K562 (cell line): ENCODE measurements at regions not wholly inside any gene's neighbourhood (a gene's known extent, or its start where the extent isn't known, plus 50 kb on each side); places are given as distances from the start of the nearest gene placed in this dataset.

ENCODE experiments used
- ATAC-seq: fragments of 200-7000 bp; cut with Tn5 transposase; 3 replicates; pipeline ENCODE4 v1.9.1; 2020; ENCODE audit warnings: moderate library complexity
- BruUV-seq: library from RNA; stranded (reverse); fragments of 400-500 nt; replicated peaks from 2 replicates; lab custom pipeline; 2021; lab: Mats Ljungman, UMichigan
- CTCF ChIA-PET: fragments of 300-600 bp; formaldehyde crosslinking; extraction: SDS; loops from one replicate; lab custom pipeline; 2021; ENCODE audit warnings: low intra/inter-chr PET ratio; lab: Yijun Ruan, JAX
- POLR2A ChIA-PET: fragments of 300-600, 350-650 bp; sonication (Branson Sonifier 250); formaldehyde crosslinking; extraction: SDS; loops from one replicate; lab custom pipeline; 2021; ENCODE audit warnings: antibody characterized with exemption, inconsistent platforms; lab: Yijun Ruan, JAX
- DNase-seq, 4 experiments: peaks; one replicate each; pipeline versions ENCODE4 v3.0.0 to v3.0.0-alpha.2; 2011 to 2018; ENCODE audit warnings: low spot score in 3 of 4, mixed read lengths in 3 of 4; ENCODE audit errors: extremely low read depth in 1 of 4
- FAIRE-seq: peaks from 2 replicates; lab custom pipeline; 2011; peaks lifted over from hg19 to GRCh38; lab: Jason Lieb, UNC
- H2AFZ ChIP-seq: 2 replicates; pipeline ENCODE4 v1.6.0; 2011; ENCODE audit warnings: low read depth, low read length, control low read depth, inconsistent platforms
- H3K27ac ChIP-seq: fragments of 200-600 bp; 3 replicates; pipeline ENCODE4 v1.8.0; 2011; ENCODE audit warnings: low read depth, mild to moderate bottlenecking, control low read depth, inconsistent platforms, low read length, moderate library complexity, mixed read lengths; ENCODE audit errors: extremely low read depth
- H3K27me3 ChIP-seq, 2 experiments: fragments of 300-600 bp in 1 of 2; 2 replicates in 1 of 2; 3 replicates in 1 of 2; pipeline versions ENCODE4 v1.6.0 to v1.8.0; 2011; ENCODE audit warnings: inconsistent platforms in 2 of 2, low read length in 2 of 2, mild to moderate bottlenecking in 1 of 2, mixed read lengths in 1 of 2, moderate library complexity in 1 of 2; ENCODE audit not compliant: control insufficient read depth in 2 of 2, insufficient read depth in 2 of 2
- H3K36me3 ChIP-seq: fragments of 300-600 bp; 3 replicates; pipeline ENCODE4 v1.8.0; 2011; ENCODE audit warnings: mild to moderate bottlenecking, low read length, inconsistent platforms; ENCODE audit not compliant: control insufficient read depth, insufficient read depth
- H3K4me1 ChIP-seq, 2 experiments: fragments of 200-600 bp in 1 of 2; replicated peaks in 1 of 2; 2 replicates in 1 of 2; 3 replicates in 1 of 2; pipeline versions ENCODE4 v1.5.1 to v1.8.0; 2011; ENCODE audit warnings: inconsistent platforms in 2 of 2, low read length in 2 of 2, mild to moderate bottlenecking in 1 of 2, mixed read lengths in 1 of 2, moderate library complexity in 1 of 2; ENCODE audit not compliant: control insufficient read depth in 2 of 2, insufficient read depth in 2 of 2
- H3K4me2 ChIP-seq: 2 replicates; pipeline ENCODE4 v1.6.1; 2011; ENCODE audit warnings: low read length, control low read depth, inconsistent platforms, mixed read lengths; ENCODE audit not compliant: insufficient read depth
- H3K4me3 ChIP-seq: fragments of 200-600 bp; sonication (generic), shearing (Covaris generic); 2 replicates; pipeline ENCODE4 v1.5.1; 2016; ENCODE audit warnings: control low read depth, inconsistent platforms
- H3K79me2 ChIP-seq: fragments of 200-600 bp; 3 replicates; pipeline ENCODE4 v1.8.0; 2011; ENCODE audit warnings: low read length, inconsistent platforms; ENCODE audit not compliant: control insufficient read depth, insufficient read depth
- H3K9ac ChIP-seq, 2 experiments: 2 replicates each; pipeline versions ENCODE4 v1.6.0 to v1.6.1; 2011; ENCODE audit warnings: low read depth in 2 of 2, low read length in 2 of 2, control low read depth in 1 of 2, inconsistent platforms in 1 of 2, mild to moderate bottlenecking in 1 of 2, mixed read lengths in 1 of 2; ENCODE audit not compliant: insufficient read depth in 1 of 2
- H3K9me1 ChIP-seq: one replicate; pipeline ENCODE4 v1.6.0; 2011; ENCODE audit warnings: inconsistent platforms, mild to moderate bottlenecking, low read length, moderate library complexity; ENCODE audit not compliant: control insufficient read depth, insufficient read depth
- H3K9me3 ChIP-seq: replicated peaks from 2 replicates; pipeline ENCODE4 v1.5.1; 2011; ENCODE audit warnings: low read depth, low read length, inconsistent platforms; ENCODE audit not compliant: control insufficient read depth, insufficient read depth
- H4K20me1 ChIP-seq: replicated peaks from 2 replicates; pipeline ENCODE4 v1.6.1; 2011; ENCODE audit warnings: low read length, inconsistent platforms, mixed read lengths; ENCODE audit not compliant: control insufficient read depth, insufficient read depth
- CBX5 ChIP-seq: IDR thresholded peaks from 2 replicates; pipeline ENCODE4 v1.6.1; 2014; ENCODE audit warnings: low read depth, borderline replicate concordance
- FOXK2 ChIP-seq, 2 experiments: fragments of 450-650 bp; IDR thresholded peaks in 1 of 2; conservative IDR thresholded peaks in 1 of 2; 2 replicates each; pipeline ENCODE4 v1.6.1; 2016; ENCODE audit warnings: low read depth in 2 of 2, mild to moderate bottlenecking in 1 of 2
- HDAC1 ChIP-seq, 2 experiments: fragments of 450-650 bp; IDR thresholded peaks; 2 replicates each; pipeline ENCODE4 v1.6.1; 2016 to 2017; ENCODE audit warnings: inconsistent platforms in 1 of 2, mild to moderate bottlenecking in 1 of 2, moderate library complexity in 1 of 2
- ZNF239 ChIP-seq: fragments of 250-450 bp; sonication (Bioruptor Pico); IDR thresholded peaks from 2 replicates; pipeline ENCODE4 v1.4.0; 2020; ENCODE audit warnings: mild to moderate bottlenecking
- in situ Hi-C: fragments of 300-500 bp; cut with MboI; formaldehyde crosslinking; loops from 4 replicates; pipeline ENCODE4 v1.15.0; 2018; ENCODE audit warnings: inconsistent platforms, mixed read lengths
- intact Hi-C: fragments of 100-400 bp; cut with micrococcal nuclease; formaldehyde crosslinking; loops from 2 replicates; pipeline ENCODE4 v1.14.2; 2022

DNA sequence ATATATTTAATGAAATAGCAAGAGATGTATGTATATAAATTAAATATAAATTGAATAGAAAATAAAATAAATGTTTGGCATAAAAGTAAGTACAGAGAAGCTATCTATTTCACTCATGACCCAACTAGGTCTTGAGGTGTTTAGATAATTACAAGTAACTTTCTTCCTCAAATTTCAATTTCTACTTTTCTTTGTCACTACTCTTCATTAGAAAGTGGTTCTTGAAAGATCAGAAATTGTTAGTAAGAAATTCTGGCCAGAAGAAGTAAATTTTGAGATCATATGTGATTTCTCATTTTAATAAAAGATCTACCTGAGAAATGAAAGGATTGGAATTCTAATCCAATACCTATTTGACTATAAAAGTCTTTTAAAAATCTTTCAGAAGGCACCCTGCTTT lies 126.9 kb downstream of the BTC start:
- POLR2A ChIA-PET: no interaction called here
- no peaks in the 10 kb centered on the region for H3K79me2 ChIP-seq
- TF ChIP-seq ZNF239 (CRISPR knock-in tag) (no peak), FOXK2 (conservative IDR thresholded peaks at IDR 0.05 in 1 of 2, IDR thresholded peaks at IDR 0.05 in 1 of 2; ENCODE audit: low read depth in 2 of 2) (no peak), HDAC1 (IDR thresholded peaks at IDR 0.05) (no peak)
- H3K9me1 ChIP-seq: no peaks in the 10 kb centered on the region
- no peak overlapping the region for H2AFZ ChIP-seq
- no peak overlapping the region for H3K4me2 ChIP-seq
- H3K27ac ChIP-seq: no peak overlapping the region
- intact Hi-C loops: no loop called here
- H3K36me3 ChIP-seq: no peaks in the 10 kb centered on the region
- H3K4me3 ChIP-seq: no peak overlapping the region
- H3K9me3 ChIP-seq: no peaks in the 10 kb centered on the region
- no peaks in the 10 kb centered on the region for H3K27me3 ChIP-seq
- no peak for DNase-seq
- no peaks in the 10 kb centered on the region for H3K4me1 ChIP-seq
- no TSS peak for BruUV-seq
- no peak for FAIRE-seq
- CTCF ChIA-PET: no interaction called here
- no peaks in the 10 kb centered on the region for H4K20me1 ChIP-seq
- no peak overlapping the region for H3K9ac ChIP-seq
- in situ Hi-C loops: loop anchor here (10.0 to 25.0 kb wide), 2 partner anchors 133 to 955 kb away; no protein-coding TSS in a partner anchor
- no peak for ATAC-seq

GRCh38 chr4:74667944-74668343 lies 126.4 kb downstream of the BTC start:
- Histone ChIP-seq H2AFZ (no peak overlapping the region), H3K27ac (no peak overlapping the region), H3K4me3 (no peak overlapping the region), H3K4me1 (no peaks in the 10 kb centered on the region), H4K20me1 (no peaks in the 10 kb centered on the region), H3K27me3 (no peaks in the 10 kb centered on the region), H3K9me1 (no peaks in the 10 kb centered on the region), H3K79me2 (no peaks in the 10 kb centered on the region), H3K36me3 (no peaks in the 10 kb centered on the region)
- no peak for DNase-seq
- TF ChIP-seq CBX5: no peak
- TF ChIP-seq, all 486 proteins: peak for 0
- H3K9ac ChIP-seq: no peak overlapping the region
- BruUV-seq: no TSS peak
- H3K4me2 ChIP-seq: no peak overlapping the region
- intact Hi-C loops (no loop called here), in situ Hi-C loops (loop anchor here (10.0 to 25.0 kb wide), 2 partner anchors 133 to 956 kb away; no protein-coding TSS in a partner anchor)
- POLR2A ChIA-PET: no interaction called here
- CTCF ChIA-PET: no interaction called here
- FAIRE-seq: no peak
- no peaks in the 10 kb centered on the region for H3K9me3 ChIP-seq
- ATAC-seq: no peak
